RKO (cell line): ENCODE measurements at regions not wholly inside any gene's neighbourhood (a gene's known extent, or its start where the extent isn't known, plus 50 kb on each side); places are given as distances from the start of the nearest gene placed in this dataset.

ENCODE experiments used
- DNase-seq: peaks from one replicate; pipeline ENCODE4 v3.0.0-alpha.2; 2016; ENCODE audit warnings: low spot score

- peak; percentile 75 for DNase-seq
Measured at GRCh38 chr14:21987937-21988336, 314.3 kb upstream of the OR4E1 start.

GRCh38 chr14:21985081-21985480 lies 311.5 kb upstream of the OR4E1 start:
- DNase-seq, result peak; percentile 32

- DNase-seq, result no peak
Measured at GRCh38 chr14:21978999-21979314, 305.3 kb upstream of the OR4E1 start.

GRCh38 chr14:21978184-21978998 lies 304.8 kb upstream of the OR4E1 start:
- DNase-seq, result peak; percentile 44

- no peak for DNase-seq
Measured at GRCh38 chr14:21974741-21975140, 301.1 kb upstream of the OR4E1 start.

GRCh38 chr14:21965042-21965441 lies 291.4 kb upstream of the OR4E1 start:
- DNase-seq, result no peak

- no peak for DNase-seq
Measured at GRCh38 chr14:21964180-21964579, 290.6 kb upstream of the OR4E1 start.

- no peak for DNase-seq
Measured at GRCh38 chr14:21960636-21961035, 287.0 kb upstream of the OR4E1 start.

- DNase-seq, result no peak
Measured at GRCh38 chr14:21941885-21942284, 268.3 kb upstream of the OR4E1 start.

- peak; percentile 61 for DNase-seq
Measured at GRCh38 chr14:21940887-21941856, 267.6 kb upstream of the OR4E1 start.

- DNase-seq, result no peak
Measured at GRCh38 chr14:21939836-21940235, 266.2 kb upstream of the OR4E1 start.

- no peak for DNase-seq
Measured at GRCh38 chr14:21937996-21938395, 264.4 kb upstream of the OR4E1 start.

GRCh38 chr14:21933681-21934080 lies 260.1 kb upstream of the OR4E1 start:
- peak; percentile 26 for DNase-seq

GRCh38 chr14:21924479-21924878 lies 250.9 kb upstream of the OR4E1 start:
- no peak for DNase-seq

GRCh38 chr14:21923820-21924219 lies 250.2 kb upstream of the OR4E1 start:
- DNase-seq, result no peak

GRCh38 chr14:21921453-21921852 lies 247.8 kb upstream of the OR4E1 start:
- peak; percentile 7 for DNase-seq

- peak; percentile 69 for DNase-seq
Measured at GRCh38 chr14:21917699-21918436, 244.2 kb upstream of the OR4E1 start.

- no peak for DNase-seq
Measured at GRCh38 chr14:21915826-21916225, 242.2 kb upstream of the OR4E1 start.

GRCh38 chr14:21913759-21914158 lies 240.1 kb upstream of the OR4E1 start:
- peak; percentile 75 for DNase-seq

GRCh38 chr14:21912367-21912766 lies 238.7 kb upstream of the OR4E1 start:
- DNase-seq, result no peak

GRCh38 chr14:21911877-21912276 lies 238.3 kb upstream of the OR4E1 start:
- no peak for DNase-seq

GRCh38 chr14:21910260-21910659 lies 236.6 kb upstream of the OR4E1 start:
- DNase-seq, result no peak
